ENCODE measurements at regions not wholly inside any gene's neighbourhood (a gene's known extent, or its start where the extent isn't known, plus 50 kb on each side); places are given as distances from the start of the nearest gene placed in this dataset.
A peak's percentile ranks its signal among the peaks of the same experiment; 100 is the strongest.

DNA sequence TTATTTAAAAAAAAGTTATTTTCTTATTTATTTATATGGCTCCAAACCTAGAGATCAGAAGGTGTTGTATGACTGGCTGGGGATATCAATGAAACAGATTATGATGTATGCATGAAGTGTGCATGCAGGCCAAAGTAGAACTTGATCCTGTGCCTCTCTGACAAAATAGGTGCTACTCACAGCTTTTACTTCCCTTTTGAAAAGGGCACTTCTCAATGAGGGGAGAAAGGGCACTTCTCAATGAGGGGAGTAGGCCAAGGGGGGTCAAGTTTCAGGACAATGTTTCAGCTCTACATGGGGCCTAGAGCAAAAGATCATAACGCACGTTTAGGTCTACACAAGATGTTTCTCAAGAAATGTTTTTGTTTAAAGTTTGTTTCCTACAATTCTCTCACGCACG is 397.5 kb downstream of the ETS1 start:
- Histone ChIP-seq H3K9me3 (replicated peaks) (no peaks in the 10 kb centered on the region; the same call in 1 of the 2 replicates), H3K27ac (no peak overlapping the region), H3K27me3 (no peaks in the 10 kb centered on the region), H3K4me3 (no peak overlapping the region), H3K4me1 (peaks cover 3% of the 10 kb centered on the region; the same call in 1 of the 2 replicates), H3K36me3 (no peaks in the 10 kb centered on the region)
- no peak for DNase-seq

DNA sequence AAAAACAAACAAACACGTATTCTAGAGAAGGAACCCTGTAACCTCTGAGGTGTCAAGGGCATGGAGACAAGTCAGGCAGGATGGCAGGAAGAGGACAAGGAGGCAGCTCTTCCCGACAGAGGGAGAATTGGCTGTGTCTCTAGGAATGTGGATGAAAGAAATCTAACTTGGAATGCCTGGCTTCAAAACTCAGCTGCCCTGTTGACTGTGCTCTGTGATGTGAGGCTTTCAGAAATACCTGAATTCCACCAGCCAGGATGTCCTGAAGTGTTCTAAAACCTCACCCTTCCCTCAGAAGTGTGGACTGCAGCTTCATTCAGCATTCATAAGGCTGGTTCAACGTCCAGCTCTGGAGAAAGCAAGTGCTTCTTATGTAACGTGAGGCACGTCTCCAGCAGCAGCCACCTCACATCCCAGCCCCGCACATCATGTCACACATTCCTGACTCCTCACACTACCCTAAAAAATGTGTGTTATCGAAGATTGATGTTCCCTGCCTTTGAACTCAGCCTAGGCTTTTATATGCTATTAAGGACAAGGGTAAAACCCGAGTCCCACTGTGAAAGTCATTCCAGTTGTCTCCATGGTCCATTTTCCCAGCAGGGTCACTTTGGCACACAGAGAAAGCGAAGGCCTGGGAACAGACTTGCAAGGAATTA is 398.9 kb downstream of the ETS1 start:
- H3K4me3 ChIP-seq, result no peak overlapping the region
- H3K27me3 ChIP-seq, result no peaks in the 10 kb centered on the region
- no peak for DNase-seq
- H3K36me3 ChIP-seq, result no peaks in the 10 kb centered on the region
- H3K4me1 ChIP-seq, result peaks cover 3% of the 10 kb centered on the region; the same call in 1 of the 2 replicates
- no peak overlapping the region for H3K27ac ChIP-seq
- H3K9me3 ChIP-seq (replicated peaks), result no peaks in the 10 kb centered on the region; the same call in 1 of the 2 replicates

DNA sequence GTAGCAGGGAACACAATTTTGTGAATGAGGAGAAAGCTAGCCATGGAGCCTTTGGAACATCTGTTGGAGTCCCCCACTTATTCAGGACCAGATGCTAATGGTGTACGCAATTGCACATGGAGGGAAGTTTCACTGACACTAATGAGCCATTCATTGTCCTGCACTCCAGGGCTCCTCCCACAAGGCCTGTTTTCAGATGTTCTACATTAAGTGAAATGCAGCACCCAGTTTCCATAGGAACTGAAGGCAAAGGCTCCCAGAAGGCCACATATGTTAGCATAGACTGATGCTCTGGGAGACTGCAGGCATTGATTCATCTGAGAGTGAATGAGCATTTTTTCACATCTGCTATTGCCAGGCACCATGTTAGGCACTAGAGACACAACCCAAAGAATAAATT is 399.5 kb downstream of the ETS1 start:
- DNase-seq, result peak in 1 of 2 experiments; percentile 7
- Histone ChIP-seq H3K4me3 (no peak overlapping the region), H3K27ac (peak overlapping the region; percentile 25; the same call in 1 of the 2 replicates), H3K36me3 (no peaks in the 10 kb centered on the region), H3K9me3 (replicated peaks) (no peaks in the 10 kb centered on the region; the same call in 1 of the 2 replicates), H3K4me1 (peaks cover 3% of the 10 kb centered on the region; the same call in 1 of the 2 replicates), H3K27me3 (no peaks in the 10 kb centered on the region)

DNA sequence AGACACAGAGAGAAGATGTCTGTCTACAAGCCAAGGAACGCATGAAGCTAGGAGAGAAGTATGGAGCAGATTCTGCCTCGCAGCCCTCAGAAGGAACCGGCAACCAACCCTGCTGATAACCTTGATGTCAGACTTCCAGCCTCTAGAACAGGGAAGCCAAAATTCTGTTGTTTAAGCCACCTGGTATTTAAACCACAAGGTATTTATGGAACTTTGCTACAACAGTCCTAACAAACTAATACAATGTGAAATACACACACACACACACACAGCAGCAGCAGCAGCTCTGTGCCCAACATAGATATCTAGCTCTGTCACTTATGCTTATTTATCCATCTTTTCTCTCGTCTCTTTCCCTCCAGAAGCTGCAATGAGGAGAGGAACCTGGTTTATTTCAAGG is 400.0 kb downstream of the ETS1 start:
- H3K4me3 ChIP-seq, result no peak overlapping the region
- no peaks in the 10 kb centered on the region; the same call in 1 of the 2 replicates for H3K9me3 ChIP-seq (replicated peaks)
- no peak for DNase-seq
- H3K36me3 ChIP-seq, result no peaks in the 10 kb centered on the region
- peaks cover 3% of the 10 kb centered on the region; the same call in 1 of the 2 replicates for H3K4me1 ChIP-seq
- peak overlapping the region; percentile 25; the same call in 1 of the 2 replicates for H3K27ac ChIP-seq
- H3K27me3 ChIP-seq, result no peaks in the 10 kb centered on the region

DNA sequence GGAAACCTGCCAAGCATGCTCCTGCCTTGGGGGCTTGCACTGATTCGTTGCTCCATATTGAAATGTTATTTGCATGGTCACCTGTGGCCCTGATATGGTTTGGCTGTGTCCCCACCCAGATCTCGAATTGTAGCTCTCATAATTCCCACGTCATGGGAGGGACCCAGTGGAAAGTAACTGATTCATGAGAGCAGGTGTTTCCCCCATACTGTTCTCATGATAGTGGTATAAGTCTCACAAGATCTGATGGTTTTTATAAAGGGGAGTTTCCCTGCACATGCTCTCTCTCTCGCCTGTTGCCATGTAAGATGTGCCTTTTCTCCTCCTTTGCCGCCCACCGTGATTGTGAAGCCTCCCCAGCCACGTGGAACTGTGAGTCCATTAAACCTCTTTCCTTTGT is 402.4 kb downstream of the ETS1 start:
- H3K27me3 ChIP-seq, result no peaks in the 10 kb centered on the region
- no peak for DNase-seq
- no peaks in the 10 kb centered on the region; the same call in 1 of the 2 replicates for H3K9me3 ChIP-seq (replicated peaks)
- no peaks in the 10 kb centered on the region for H3K36me3 ChIP-seq
- peaks cover 14% of the 10 kb centered on the region for H3K4me1 ChIP-seq
- H3K27ac ChIP-seq, result no peak overlapping the region
- no peak overlapping the region for H3K4me3 ChIP-seq

DNA sequence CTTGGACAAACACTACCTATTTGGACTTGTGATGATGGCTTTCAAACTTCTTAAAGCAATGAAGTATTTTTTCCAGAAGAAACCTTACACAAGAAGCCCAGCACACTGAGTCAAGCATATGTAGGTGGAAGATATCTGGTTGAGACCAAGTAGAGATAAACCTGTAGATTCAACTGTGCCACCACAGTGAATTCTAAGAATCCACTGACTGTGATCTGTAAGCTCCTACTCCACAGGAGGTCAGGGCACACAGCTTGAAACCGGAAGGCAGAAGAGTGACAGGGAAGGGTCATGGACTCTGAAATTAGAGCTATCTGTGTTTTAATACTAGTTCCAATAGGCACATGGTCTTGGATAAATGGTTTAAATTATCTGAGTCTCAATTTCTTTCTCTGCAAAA is 404.5 kb downstream of the ETS1 start:
- H3K27me3 ChIP-seq, result no peaks in the 10 kb centered on the region
- no peaks in the 10 kb centered on the region for H3K36me3 ChIP-seq
- H3K4me3 ChIP-seq, result no peak overlapping the region
- no peaks in the 10 kb centered on the region; the same call in 1 of the 2 replicates for H3K9me3 ChIP-seq (replicated peaks)
- H3K27ac ChIP-seq, result no peak overlapping the region
- no peak for DNase-seq
- peaks cover 26% of the 10 kb centered on the region for H3K4me1 ChIP-seq

DNA sequence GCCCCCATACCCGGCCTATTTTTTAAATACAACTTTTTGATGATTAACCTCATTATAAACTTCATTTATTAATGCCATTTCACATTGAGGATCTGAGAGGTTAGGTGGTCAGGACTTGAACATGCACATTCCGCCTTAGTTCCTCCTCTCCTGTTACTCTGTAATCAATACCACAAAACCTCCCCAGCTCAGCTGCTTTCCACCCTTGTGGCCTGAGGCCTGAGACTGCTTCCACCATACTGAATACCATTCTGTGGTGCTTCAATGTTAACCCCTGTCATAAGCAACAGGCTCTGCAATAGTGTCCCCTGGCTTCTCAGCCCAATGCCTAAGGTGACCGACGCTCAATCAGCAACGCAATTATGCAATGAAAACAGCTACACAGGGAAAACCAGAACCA is 405.4 kb downstream of the ETS1 start:
- no peak overlapping the region for H3K4me3 ChIP-seq
- H3K36me3 ChIP-seq, result no peaks in the 10 kb centered on the region
- H3K9me3 ChIP-seq (replicated peaks), result no peaks in the 10 kb centered on the region; the same call in 1 of the 2 replicates
- no peak overlapping the region for H3K27ac ChIP-seq
- no peaks in the 10 kb centered on the region for H3K27me3 ChIP-seq
- H3K4me1 ChIP-seq, result peaks cover 23% of the 10 kb centered on the region
- no peak for DNase-seq

DNA sequence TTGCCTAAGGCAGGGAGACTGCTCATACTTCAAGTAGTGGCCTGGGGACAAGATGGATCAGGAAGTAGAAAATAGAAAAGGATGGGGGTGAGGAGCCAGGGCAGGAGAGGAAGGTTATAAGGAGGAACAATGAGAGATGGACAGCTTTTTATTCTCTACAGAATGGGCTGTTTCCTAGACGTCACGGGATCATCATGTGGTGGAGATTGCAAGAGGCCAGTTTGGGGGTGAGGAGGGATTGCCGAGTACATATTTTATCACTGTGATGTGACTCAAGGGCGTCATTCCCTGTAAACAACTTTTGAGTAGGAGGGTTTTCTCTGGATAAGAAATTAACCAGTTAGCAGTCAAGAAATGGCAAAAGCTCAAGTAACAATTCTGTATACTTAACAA is 406.3 kb downstream of the ETS1 start:
- DNase-seq, result no peak
- H3K9me3 ChIP-seq (replicated peaks), result no peaks in the 10 kb centered on the region; the same call in 1 of the 2 replicates
- no peak overlapping the region for H3K4me3 ChIP-seq
- H3K36me3 ChIP-seq, result no peaks in the 10 kb centered on the region
- peak overlapping the region; percentile 31 for H3K27ac ChIP-seq
- no peaks in the 10 kb centered on the region for H3K27me3 ChIP-seq
- H3K4me1 ChIP-seq, result peaks cover 23% of the 10 kb centered on the region

DNA sequence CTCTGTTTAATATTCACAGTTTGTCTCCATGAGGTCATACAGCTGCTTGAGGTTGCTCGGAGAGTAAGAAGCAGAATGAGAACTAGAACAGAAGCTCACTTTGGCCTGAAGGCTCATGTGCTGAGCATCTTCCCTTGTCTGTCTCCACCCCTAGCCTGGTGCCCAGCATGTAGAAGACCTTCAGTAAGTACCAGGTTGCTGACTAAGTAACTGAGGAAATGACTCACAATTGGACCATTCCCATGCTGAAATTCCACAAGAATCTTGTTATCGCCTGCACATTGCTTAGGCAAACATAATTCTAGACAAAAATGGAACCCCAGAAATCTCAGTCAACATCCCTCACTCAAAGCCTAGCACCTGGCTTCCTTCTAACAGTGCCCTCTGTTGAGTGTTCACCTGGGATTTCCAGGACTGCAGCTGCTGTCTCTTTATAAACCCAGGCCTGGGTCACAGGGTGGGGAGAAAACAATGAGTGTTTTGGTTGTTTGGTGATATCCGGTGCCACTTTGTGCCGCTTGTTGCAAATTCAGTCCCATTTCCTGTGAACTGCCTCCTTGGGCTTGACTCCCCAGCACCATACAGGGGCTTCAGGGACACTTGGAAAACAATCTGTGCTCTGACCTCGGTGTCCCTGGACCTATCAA is 406.8 kb downstream of the ETS1 start:
- peak in 1 of 2 experiments; percentile 22 for DNase-seq
- Histone ChIP-seq H3K27ac (peak overlapping the region; percentile 31), H3K4me3 (no peak overlapping the region), H3K9me3 (replicated peaks) (no peaks in the 10 kb centered on the region; the same call in 1 of the 2 replicates), H3K27me3 (no peaks in the 10 kb centered on the region), H3K4me1 (peaks cover 26% of the 10 kb centered on the region), H3K36me3 (no peaks in the 10 kb centered on the region)

DNA sequence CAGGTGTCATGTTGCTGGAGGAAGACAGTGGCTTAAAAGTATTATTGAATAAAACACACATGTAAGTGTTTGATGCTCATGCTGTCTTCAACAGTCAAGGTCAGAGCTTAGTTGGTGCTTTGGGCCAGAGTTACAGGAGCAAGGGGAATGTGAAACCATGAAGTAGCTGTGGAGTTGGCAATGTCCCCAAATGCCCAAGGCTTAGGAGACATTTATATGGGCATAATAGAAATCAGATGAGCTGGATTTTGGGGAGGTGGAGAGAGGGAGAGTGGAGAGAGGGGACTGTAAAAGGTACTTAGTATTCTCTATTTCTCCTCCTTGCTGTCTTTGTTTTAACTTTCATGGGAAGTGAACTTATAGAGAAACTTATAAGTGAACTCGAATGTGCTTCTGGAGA is 407.8 kb downstream of the ETS1 start:
- Histone ChIP-seq H3K4me3 (no peak overlapping the region), H3K9me3 (replicated peaks) (no peaks in the 10 kb centered on the region), H3K27me3 (no peaks in the 10 kb centered on the region), H3K27ac (peak overlapping the region; percentile 31), H3K36me3 (no peaks in the 10 kb centered on the region), H3K4me1 (peaks cover 35% of the 10 kb centered on the region)
- peak in 1 of 2 experiments; percentile 20 for DNase-seq

DNA sequence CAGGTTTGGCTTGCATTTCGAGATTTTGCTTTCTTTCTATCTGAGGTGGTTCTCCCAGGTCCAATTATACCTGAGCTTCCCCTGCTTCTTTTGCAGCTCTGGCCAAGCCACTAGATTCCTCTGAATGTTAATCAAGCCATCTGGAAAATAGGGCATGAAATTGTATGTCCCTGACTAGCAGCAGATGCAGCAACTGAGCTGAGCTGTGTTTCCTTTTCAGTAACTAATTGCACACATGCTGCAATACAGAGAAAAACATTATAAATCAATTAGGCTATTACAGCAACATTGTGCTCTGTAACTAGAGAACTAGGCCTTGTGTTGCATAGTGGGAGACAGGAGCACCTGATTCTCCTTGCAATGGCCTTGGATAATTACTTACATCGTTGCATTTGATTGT is 408.3 kb downstream of the ETS1 start:
- DNase-seq, result peak in 1 of 2 experiments; percentile 28
- no peaks in the 10 kb centered on the region for H3K36me3 ChIP-seq
- H3K9me3 ChIP-seq (replicated peaks), result no peaks in the 10 kb centered on the region
- no peaks in the 10 kb centered on the region for H3K27me3 ChIP-seq
- peak overlapping the region; percentile 31 for H3K27ac ChIP-seq
- peaks cover 37% of the 10 kb centered on the region for H3K4me1 ChIP-seq
- no peak overlapping the region for H3K4me3 ChIP-seq

DNA sequence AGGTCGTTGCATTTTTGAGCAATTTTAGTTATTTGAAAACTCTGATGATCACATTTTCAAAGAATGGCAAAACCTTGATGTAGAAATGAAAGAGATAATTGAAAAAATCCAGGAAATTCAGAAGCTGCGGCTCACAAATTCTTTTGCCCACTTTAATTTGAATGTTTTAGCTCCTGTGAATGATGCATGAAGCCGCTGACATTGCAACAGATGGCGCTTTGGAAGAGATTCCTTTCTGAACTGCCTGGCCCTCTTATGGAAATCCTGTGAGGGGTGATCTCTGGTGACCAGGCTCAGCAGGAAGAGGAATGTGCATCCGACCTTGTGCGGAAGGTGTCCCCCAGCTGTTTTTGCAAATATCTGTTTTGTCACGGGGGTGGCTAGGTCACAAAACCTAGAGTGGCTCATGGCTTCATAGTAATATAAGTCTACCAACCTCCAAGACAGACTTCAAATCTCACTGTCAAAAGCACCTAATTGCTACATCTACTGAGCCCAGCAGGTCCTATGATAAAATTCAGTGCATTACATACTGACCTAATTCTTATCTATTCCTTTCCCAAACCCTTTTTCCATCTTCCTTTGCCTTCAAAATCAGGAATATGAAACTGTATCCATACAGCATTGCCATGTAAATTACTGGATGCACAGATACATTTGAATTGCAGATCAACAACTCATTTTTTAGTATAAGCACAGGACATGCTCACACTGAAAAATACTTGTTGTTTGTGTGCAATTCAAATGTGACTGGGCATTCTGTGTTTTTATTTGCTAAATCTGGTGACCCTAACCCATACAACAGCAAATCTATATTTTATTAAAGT is 412.7 kb downstream of the ETS1 start:
- H3K36me3 ChIP-seq, result no peaks in the 10 kb centered on the region
- no peaks in the 10 kb centered on the region for H3K9me3 ChIP-seq (replicated peaks)
- peaks cover 35% of the 10 kb centered on the region for H3K4me1 ChIP-seq
- H3K27me3 ChIP-seq, result no peaks in the 10 kb centered on the region
- H3K4me3 ChIP-seq, result no peak overlapping the region
- DNase-seq, result peak; percentile 85 to 88
- peak overlapping the region; percentile 78 for H3K27ac ChIP-seq

DNA sequence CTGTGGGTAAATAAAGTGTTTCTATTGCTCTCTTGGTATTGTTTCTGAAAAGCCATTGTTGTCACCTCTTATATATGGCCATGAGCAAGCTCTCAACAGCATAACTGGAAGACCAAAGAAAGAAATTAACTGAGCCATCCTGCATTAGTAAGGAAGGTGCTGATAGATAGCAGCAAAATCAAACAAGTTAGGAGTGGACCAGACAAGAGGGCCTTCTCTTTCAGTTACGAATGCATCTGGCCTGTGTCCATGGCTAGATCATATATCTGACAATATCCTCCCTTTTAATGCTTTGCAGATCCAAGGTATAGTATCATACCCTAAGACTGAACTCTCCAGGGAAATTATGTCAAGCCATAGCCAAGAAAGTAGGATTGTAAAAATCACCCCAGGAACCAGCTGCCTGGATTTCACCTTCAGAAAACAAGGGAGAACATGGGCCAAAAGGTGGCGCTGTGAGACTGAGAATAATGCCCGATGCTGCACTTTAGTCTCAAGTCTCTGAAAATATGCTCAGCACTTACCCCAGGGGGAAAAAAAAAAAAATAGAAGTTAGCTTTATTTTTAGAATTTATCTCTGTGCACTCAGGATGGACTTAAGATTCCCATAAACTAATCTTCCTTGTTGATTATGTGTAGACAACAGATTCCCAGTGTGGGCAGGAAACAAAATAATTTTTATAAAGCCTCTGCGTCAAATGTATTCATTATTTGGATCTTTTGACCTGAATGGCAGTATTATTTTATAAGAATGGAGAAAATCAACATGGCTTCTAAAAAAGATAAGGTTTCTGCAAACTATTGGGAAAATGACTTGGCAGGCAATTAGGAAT is 415.1 kb downstream of the ETS1 start:
- Histone ChIP-seq H3K27me3 (no peaks in the 10 kb centered on the region), H3K36me3 (no peaks in the 10 kb centered on the region), H3K9me3 (replicated peaks) (no peaks in the 10 kb centered on the region), H3K27ac (no peak overlapping the region), H3K4me1 (peaks cover 27% of the 10 kb centered on the region), H3K4me3 (no peak overlapping the region)
- DNase-seq, result peak; percentile 60 to 87

DNA sequence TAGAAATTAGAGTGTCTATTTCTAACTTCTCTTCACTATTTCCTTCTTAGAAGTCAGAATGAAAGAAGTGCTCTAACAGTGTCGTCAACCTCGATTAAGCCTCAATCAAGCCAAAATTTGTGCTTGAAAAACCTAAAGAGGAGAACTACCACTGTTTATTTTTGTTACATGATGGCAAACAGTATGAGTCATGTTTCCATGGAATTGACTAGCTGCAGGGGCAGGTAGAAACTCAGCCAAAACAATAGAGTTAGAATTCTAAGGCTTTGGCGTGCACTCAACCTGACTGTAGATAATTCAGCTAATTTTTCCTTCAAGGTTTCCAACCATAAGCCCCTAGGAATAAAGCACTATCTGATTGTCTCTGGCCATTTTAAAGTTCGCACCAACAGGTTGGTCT is 415.9 kb downstream of the ETS1 start:
- Histone ChIP-seq H3K4me3 (no peak overlapping the region), H3K4me1 (peaks cover 27% of the 10 kb centered on the region), H3K9me3 (replicated peaks) (no peaks in the 10 kb centered on the region), H3K36me3 (no peaks in the 10 kb centered on the region), H3K27ac (no peak overlapping the region), H3K27me3 (no peaks in the 10 kb centered on the region)
- DNase-seq, result no peak

Data from SJCRH30 (cell line).